K562 (cell line): ENCODE measurements at regions not wholly inside any gene's neighbourhood (a gene's known extent, or its start where the extent isn't known, plus 50 kb on each side); places are given as distances from the start of the nearest gene placed in this dataset.

Experiments used
- ATAC-seq: fragments of 200-7000 bp; cut with Tn5 transposase; 3 replicates; pipeline ENCODE4 v1.9.1; 2020; ENCODE audit warnings: moderate library complexity
- BruUV-seq: library from RNA; stranded (reverse); fragments of 400-500 nt; replicated peaks from 2 replicates; lab custom pipeline; 2021; lab: Mats Ljungman, UMichigan
- CTCF ChIA-PET: fragments of 300-600 bp; formaldehyde crosslinking; extraction: SDS; loops from one replicate; lab custom pipeline; 2021; ENCODE audit warnings: low intra/inter-chr PET ratio; lab: Yijun Ruan, JAX
- POLR2A ChIA-PET: fragments of 300-600, 350-650 bp; sonication (Branson Sonifier 250); formaldehyde crosslinking; extraction: SDS; loops from one replicate; lab custom pipeline; 2021; ENCODE audit warnings: antibody characterized with exemption, inconsistent platforms; lab: Yijun Ruan, JAX
- DNase-seq, 4 experiments: peaks; one replicate each; pipeline versions ENCODE4 v3.0.0 to v3.0.0-alpha.2; 2011 to 2018; ENCODE audit warnings: low spot score in 3 of 4, mixed read lengths in 3 of 4; ENCODE audit errors: extremely low read depth in 1 of 4
- FAIRE-seq: peaks from 2 replicates; lab custom pipeline; 2011; peaks lifted over from hg19 to GRCh38; lab: Jason Lieb, UNC
- H2AFZ ChIP-seq: 2 replicates; pipeline ENCODE4 v1.6.0; 2011; ENCODE audit warnings: low read depth, low read length, control low read depth, inconsistent platforms
- H3K27ac ChIP-seq: fragments of 200-600 bp; 3 replicates; pipeline ENCODE4 v1.8.0; 2011; ENCODE audit warnings: low read depth, mild to moderate bottlenecking, control low read depth, inconsistent platforms, low read length, moderate library complexity, mixed read lengths; ENCODE audit errors: extremely low read depth
- H3K27me3 ChIP-seq, 2 experiments: fragments of 300-600 bp in 1 of 2; 2 replicates in 1 of 2; 3 replicates in 1 of 2; pipeline versions ENCODE4 v1.6.0 to v1.8.0; 2011; ENCODE audit warnings: inconsistent platforms in 2 of 2, low read length in 2 of 2, mild to moderate bottlenecking in 1 of 2, mixed read lengths in 1 of 2, moderate library complexity in 1 of 2; ENCODE audit not compliant: control insufficient read depth in 2 of 2, insufficient read depth in 2 of 2
- H3K36me3 ChIP-seq: fragments of 300-600 bp; 3 replicates; pipeline ENCODE4 v1.8.0; 2011; ENCODE audit warnings: mild to moderate bottlenecking, low read length, inconsistent platforms; ENCODE audit not compliant: control insufficient read depth, insufficient read depth
- H3K4me1 ChIP-seq, 2 experiments: fragments of 200-600 bp in 1 of 2; replicated peaks in 1 of 2; 2 replicates in 1 of 2; 3 replicates in 1 of 2; pipeline versions ENCODE4 v1.5.1 to v1.8.0; 2011; ENCODE audit warnings: inconsistent platforms in 2 of 2, low read length in 2 of 2, mild to moderate bottlenecking in 1 of 2, mixed read lengths in 1 of 2, moderate library complexity in 1 of 2; ENCODE audit not compliant: control insufficient read depth in 2 of 2, insufficient read depth in 2 of 2
- H3K4me2 ChIP-seq: 2 replicates; pipeline ENCODE4 v1.6.1; 2011; ENCODE audit warnings: low read length, control low read depth, inconsistent platforms, mixed read lengths; ENCODE audit not compliant: insufficient read depth
- H3K4me3 ChIP-seq: fragments of 200-600 bp; sonication (generic), shearing (Covaris generic); 2 replicates; pipeline ENCODE4 v1.5.1; 2016; ENCODE audit warnings: control low read depth, inconsistent platforms
- H3K79me2 ChIP-seq: fragments of 200-600 bp; 3 replicates; pipeline ENCODE4 v1.8.0; 2011; ENCODE audit warnings: low read length, inconsistent platforms; ENCODE audit not compliant: control insufficient read depth, insufficient read depth
- H3K9ac ChIP-seq, 2 experiments: 2 replicates each; pipeline versions ENCODE4 v1.6.0 to v1.6.1; 2011; ENCODE audit warnings: low read depth in 2 of 2, low read length in 2 of 2, control low read depth in 1 of 2, inconsistent platforms in 1 of 2, mild to moderate bottlenecking in 1 of 2, mixed read lengths in 1 of 2; ENCODE audit not compliant: insufficient read depth in 1 of 2
- H3K9me1 ChIP-seq: one replicate; pipeline ENCODE4 v1.6.0; 2011; ENCODE audit warnings: inconsistent platforms, mild to moderate bottlenecking, low read length, moderate library complexity; ENCODE audit not compliant: control insufficient read depth, insufficient read depth
- H3K9me3 ChIP-seq: replicated peaks from 2 replicates; pipeline ENCODE4 v1.5.1; 2011; ENCODE audit warnings: low read depth, low read length, inconsistent platforms; ENCODE audit not compliant: control insufficient read depth, insufficient read depth
- H4K20me1 ChIP-seq: replicated peaks from 2 replicates; pipeline ENCODE4 v1.6.1; 2011; ENCODE audit warnings: low read length, inconsistent platforms, mixed read lengths; ENCODE audit not compliant: control insufficient read depth, insufficient read depth
- BRF1 ChIP-seq: IDR thresholded peaks from 3 replicates; pipeline ENCODE4 v1.6.1; 2011; ENCODE audit warnings: borderline replicate concordance, mild to moderate bottlenecking; ENCODE audit not compliant: insufficient read length; ENCODE audit errors: extremely low read depth
- EGR1 ChIP-seq: fragments of 450-650 bp; conservative IDR thresholded peaks from 2 replicates; pipeline ENCODE4 v1.6.1; 2017; ENCODE audit warnings: mild to moderate bottlenecking
- ELK3 ChIP-seq: fragments of 450-650 bp; formaldehyde crosslinking; IDR thresholded peaks from 2 replicates; pipeline ENCODE4 v1.4.0; 2020; ENCODE audit warnings: mild to moderate bottlenecking
- GABPA ChIP-seq: fragments of 200-800 bp; sonication (Bioruptor generic); conservative IDR thresholded peaks from 2 replicates; pipeline ENCODE4 v1.6.1; 2016; ENCODE audit warnings: low read depth, missing genetic modification characterization, missing compliant biosample characterization
- PHF8 ChIP-seq: fragments of 200-600 bp; sonication (generic); IDR thresholded peaks from 2 replicates; pipeline ENCODE4 v1.6.1; 2012; ENCODE audit warnings: mixed run types, mild to moderate bottlenecking, inconsistent platforms, low read length, moderate library complexity, borderline replicate concordance
- ZNF41 ChIP-seq: fragments of 250-450 bp; sonication (Bioruptor Pico); conservative IDR thresholded peaks from 2 replicates; pipeline ENCODE4 v1.4.0; 2020; ENCODE audit warnings: mild to moderate bottlenecking
- WGBS: fragments of 100-300 bp; shearing (Covaris generic); methylation state at CpG from one replicate; pipeline ENCODE4 v1.1.6; 2016; ENCODE audit warnings: low coverage, mixed read lengths; ENCODE audit not compliant: insufficient coverage; ENCODE audit errors: missing lambda C conversion rate; 5-methylcytosine and 5-hydroxymethylcytosine counted together
- in situ Hi-C: fragments of 300-500 bp; cut with MboI; formaldehyde crosslinking; loops from 4 replicates; pipeline ENCODE4 v1.15.0; 2018; ENCODE audit warnings: inconsistent platforms, mixed read lengths
- intact Hi-C: fragments of 100-400 bp; cut with micrococcal nuclease; formaldehyde crosslinking; loops from 2 replicates; pipeline ENCODE4 v1.14.2; 2022

GRCh38 chr4:136811496-136812077 is 720.7 kb downstream of the PCDH18 start (continued):
- TF ChIP-seq ZNF41 (CRISPR knock-in tag) (no peak), BRF1 (no peak)

DNA sequence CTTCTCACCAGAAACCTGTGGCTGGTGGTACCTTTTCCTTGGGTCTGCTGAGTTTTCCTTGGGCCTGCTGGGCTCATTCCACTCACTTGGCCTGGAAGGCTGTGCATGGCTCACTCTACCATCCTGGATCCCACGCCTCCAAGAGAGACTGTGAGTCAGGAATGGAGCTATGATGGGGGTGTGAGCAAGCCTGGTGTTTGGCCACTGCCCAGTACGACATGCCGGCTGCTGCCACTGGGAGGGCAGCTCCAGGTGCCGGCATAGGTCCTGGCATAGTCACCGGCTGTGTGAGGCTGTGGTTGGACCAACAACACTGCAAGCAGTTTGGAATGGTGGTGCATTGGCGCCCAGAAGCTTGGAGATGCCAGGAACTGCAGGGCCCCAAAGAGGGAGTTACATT is 721.7 kb downstream of the PCDH18 start:
- ATAC-seq, result no peak
- TF ChIP-seq EGR1, result no peak
- TF ChIP-seq ELK3 (CRISPR knock-in tag), result no peak
- TF ChIP-seq GABPA, result no peak
- TF ChIP-seq PHF8, result no peak
- intact Hi-C loops (no loop called here), in situ Hi-C loops (no loop called here)
- H3K4me3 ChIP-seq, result no peak overlapping the region
- POLR2A ChIA-PET, result no interaction called here
- no peak overlapping the region for H3K4me2 ChIP-seq
- no peaks in the 10 kb centered on the region for H3K4me1 ChIP-seq
- no peaks in the 10 kb centered on the region for H4K20me1 ChIP-seq
- no peak overlapping the region for H2AFZ ChIP-seq
- H3K27me3 ChIP-seq, result no peaks in the 10 kb centered on the region
- no peak for FAIRE-seq
- CTCF ChIA-PET, result no interaction called here
- BruUV-seq, result no TSS peak
- no peaks in the 10 kb centered on the region for H3K9me1 ChIP-seq
- no peak for DNase-seq
- no peak overlapping the region for H3K27ac ChIP-seq
- 3% methylated on average over 6 of the region's 6 CpGs for WGBS
- H3K9me3 ChIP-seq, result no peaks in the 10 kb centered on the region
- no peak overlapping the region for H3K9ac ChIP-seq
- H3K79me2 ChIP-seq, result no peaks in the 10 kb centered on the region
- H3K36me3 ChIP-seq, result no peaks in the 10 kb centered on the region
